GM18873 (cell line): ENCODE measurements at regions not wholly inside any gene's neighbourhood (a gene's known extent, or its start where the extent isn't known, plus 50 kb on each side); places are given as distances from the start of the nearest gene placed in this dataset.

Experiments used
- ATAC-seq: cut with Tn5 transposase; IDR thresholded peaks from one replicate; pipeline ENCODE4 v1.9.1; 2021; ENCODE audit warnings: mild to moderate bottlenecking, moderate library complexity, moderate number of reproducible peaks; ENCODE audit not compliant: unreplicated experiment, low FRiP score

- no peak for ATAC-seq
Measured at GRCh38 chr14:84107835-84108343, 1422.1 kb upstream of the FLRT2 start.

GRCh38 chr14:84108746-84109457 is 1421.0 kb upstream of the FLRT2 start:
- ATAC-seq: no peak

GRCh38 chr14:84112589-84112988 is 1417.4 kb upstream of the FLRT2 start:
- no peak for ATAC-seq

- ATAC-seq: no peak
Measured at GRCh38 chr14:84125676-84126075, 1404.3 kb upstream of the FLRT2 start.

- no peak for ATAC-seq
Measured at GRCh38 chr14:84127495-84127894, 1402.4 kb upstream of the FLRT2 start.

- no peak for ATAC-seq
Measured at GRCh38 chr14:84128050-84128449, 1401.9 kb upstream of the FLRT2 start.

GRCh38 chr14:84129007-84129406 is 1400.9 kb upstream of the FLRT2 start:
- no peak for ATAC-seq

- ATAC-seq: no peak
Measured at GRCh38 chr14:84129941-84130340, 1400.0 kb upstream of the FLRT2 start.

GRCh38 chr14:84131924-84132323 is 1398.0 kb upstream of the FLRT2 start:
- no peak for ATAC-seq

GRCh38 chr14:84144166-84144565 is 1385.8 kb upstream of the FLRT2 start:
- ATAC-seq: no peak

GRCh38 chr14:84152452-84152851 is 1377.5 kb upstream of the FLRT2 start:
- no peak for ATAC-seq

- no peak for ATAC-seq
Measured at GRCh38 chr14:84162633-84163032, 1367.3 kb upstream of the FLRT2 start.

- no peak for ATAC-seq
Measured at GRCh38 chr14:84167026-84167425, 1362.9 kb upstream of the FLRT2 start.

GRCh38 chr14:84180336-84180735 is 1349.6 kb upstream of the FLRT2 start:
- ATAC-seq: no peak

GRCh38 chr14:84181072-84181471 is 1348.9 kb upstream of the FLRT2 start:
- no peak for ATAC-seq

GRCh38 chr14:84195514-84195913 is 1334.4 kb upstream of the FLRT2 start:
- no peak for ATAC-seq

GRCh38 chr14:84197704-84198103 is 1332.2 kb upstream of the FLRT2 start:
- no peak for ATAC-seq

- no peak for ATAC-seq
Measured at GRCh38 chr14:84202486-84202885, 1327.5 kb upstream of the FLRT2 start.

- ATAC-seq: no peak
Measured at GRCh38 chr14:84203896-84204295, 1326.0 kb upstream of the FLRT2 start.

GRCh38 chr14:84208451-84208850 is 1321.5 kb upstream of the FLRT2 start:
- ATAC-seq: no peak

GRCh38 chr14:84209031-84209430 is 1320.9 kb upstream of the FLRT2 start:
- no peak for ATAC-seq

GRCh38 chr14:84217066-84217465 is 1312.9 kb upstream of the FLRT2 start:
- ATAC-seq: no peak

- no peak for ATAC-seq
Measured at GRCh38 chr14:84225268-84225667, 1304.7 kb upstream of the FLRT2 start.
